ENCODE measurements at regions not wholly inside any gene's neighbourhood (a gene's known extent, or its start where the extent isn't known, plus 50 kb on each side); places are given as distances from the start of the nearest gene placed in this dataset.

DNA sequence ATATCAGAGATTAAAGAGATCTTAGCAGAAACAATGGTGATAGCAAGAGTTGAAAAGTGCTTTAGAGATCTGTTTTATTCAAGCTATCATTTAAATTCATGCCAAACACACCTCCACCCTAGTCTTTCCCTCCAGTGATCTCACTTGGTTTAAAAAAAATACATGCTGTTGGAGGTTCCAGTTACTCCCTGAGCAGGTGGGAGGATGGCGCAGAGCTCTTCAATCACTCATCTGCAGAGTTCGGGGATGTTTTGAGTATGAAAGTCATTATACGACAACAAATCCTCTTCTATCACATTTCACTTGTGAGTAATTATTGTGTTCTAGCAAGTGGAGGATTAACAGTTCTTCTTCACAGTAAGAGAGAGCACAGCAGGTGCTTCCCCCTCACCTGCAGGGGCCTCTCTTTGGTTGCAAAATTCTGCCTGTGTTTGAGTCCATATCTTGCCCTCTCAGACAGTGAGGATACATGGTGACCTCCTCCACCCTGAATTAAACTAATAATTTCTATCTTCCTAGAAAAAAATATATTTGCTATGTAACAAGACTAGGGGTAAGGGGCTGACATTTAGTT, 376.7 kb downstream of the LIG4 start:
- DNase-seq, result no peak
- no peaks in the 10 kb centered on the region for H3K9me3 ChIP-seq (ENCODE audit: control insufficient read depth in 1 of 2, insufficient read depth in 1 of 2, low read length in 2 of 2)

GRCh38 chr13:107836685-107837084, 378.7 kb downstream of the LIG4 start:
- H3K27ac ChIP-seq (ENCODE audit: low read depth in 1 of 2, low read length in 2 of 2), result no peak overlapping the region
- H3K9me3 ChIP-seq (ENCODE audit: control insufficient read depth in 1 of 2, insufficient read depth in 1 of 2, low read length in 2 of 2), result peaks cover 0 to 3% of the 10 kb centered on the region in 2 experiments
- Mint-ChIP-seq H3K27ac (no peak overlapping the region), H3K36me3 (ENCODE audit: low read depth) (no peaks in the 10 kb centered on the region), H3K4me3 (no peak overlapping the region), H3K4me1 (ENCODE audit: low read depth) (no peaks in the 10 kb centered on the region), H3K27me3 (no peaks in the 10 kb centered on the region), H3K9me3 (no peaks in the 10 kb centered on the region)
- H3K4me1 ChIP-seq (ENCODE audit: insufficient read depth, low read length), result no peaks in the 10 kb centered on the region
- DNase-seq (no peak), ATAC-seq (ENCODE audit: poor library complexity) (no peak)
- ChIA-PET CTCF (no interaction called here), POLR2A (no interaction called here)
- H3K27me3 ChIP-seq (ENCODE audit: control insufficient read depth in 1 of 2, insufficient read depth in 2 of 2, low read length in 2 of 2), result no peaks in the 10 kb centered on the region
- no peak overlapping the region for H3K4me3 ChIP-seq (ENCODE audit: low read length)
- intact Hi-C loops (cut with DNase I, micrococcal nuclease), result no loop called here
- TF ChIP-seq, protein P1, sequence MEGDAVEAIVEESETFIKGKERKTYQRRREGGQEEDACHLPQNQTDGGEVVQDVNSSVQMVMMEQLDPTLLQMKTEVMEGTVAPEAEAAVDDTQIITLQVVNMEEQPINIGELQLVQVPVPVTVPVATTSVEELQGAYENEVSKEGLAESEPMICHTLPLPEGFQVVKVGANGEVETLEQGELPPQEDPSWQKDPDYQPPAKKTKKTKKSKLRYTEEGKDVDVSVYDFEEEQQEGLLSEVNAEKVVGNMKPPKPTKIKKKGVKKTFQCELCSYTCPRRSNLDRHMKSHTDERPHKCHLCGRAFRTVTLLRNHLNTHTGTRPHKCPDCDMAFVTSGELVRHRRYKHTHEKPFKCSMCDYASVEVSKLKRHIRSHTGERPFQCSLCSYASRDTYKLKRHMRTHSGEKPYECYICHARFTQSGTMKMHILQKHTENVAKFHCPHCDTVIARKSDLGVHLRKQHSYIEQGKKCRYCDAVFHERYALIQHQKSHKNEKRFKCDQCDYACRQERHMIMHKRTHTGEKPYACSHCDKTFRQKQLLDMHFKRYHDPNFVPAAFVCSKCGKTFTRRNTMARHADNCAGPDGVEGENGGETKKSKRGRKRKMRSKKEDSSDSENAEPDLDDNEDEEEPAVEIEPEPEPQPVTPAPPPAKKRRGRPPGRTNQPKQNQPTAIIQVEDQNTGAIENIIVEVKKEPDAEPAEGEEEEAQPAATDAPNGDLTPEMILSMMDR (IDR thresholded peaks at IDR 0.05), result no peak
- no peaks in the 10 kb centered on the region for H3K36me3 ChIP-seq (ENCODE audit: insufficient read depth, low read length)

More for the DNA sequence above, 376.7 kb downstream of the LIG4 start:
- Mint-ChIP-seq H3K36me3 (ENCODE audit: low read depth) (no peaks in the 10 kb centered on the region), H3K27me3 (no peaks in the 10 kb centered on the region), H3K4me1 (ENCODE audit: low read depth) (no peaks in the 10 kb centered on the region), H3K4me3 (no peak overlapping the region), H3K27ac (no peak overlapping the region), H3K9me3 (no peaks in the 10 kb centered on the region)
- Histone ChIP-seq H3K27me3 (ENCODE audit: control insufficient read depth in 1 of 2, insufficient read depth in 2 of 2, low read length in 2 of 2) (no peaks in the 10 kb centered on the region), H3K36me3 (ENCODE audit: insufficient read depth, low read length) (no peaks in the 10 kb centered on the region), H3K4me1 (ENCODE audit: insufficient read depth, low read length) (no peaks in the 10 kb centered on the region), H3K27ac (ENCODE audit: low read depth in 1 of 2, low read length in 2 of 2) (no peak overlapping the region), H3K4me3 (ENCODE audit: low read length) (no peak overlapping the region)
- ChIA-PET CTCF (no interaction called here), POLR2A (no interaction called here)
- intact Hi-C loops (cut with DNase I, micrococcal nuclease), result no loop called here
- ATAC-seq (ENCODE audit: poor library complexity), result no peak
- TF ChIP-seq, protein P1 (IDR thresholded peaks at IDR 0.05), result no peak

GRCh38 chr13:107835339-107836018, 379.9 kb downstream of the LIG4 start:
- Mint-ChIP-seq H3K4me1 (ENCODE audit: low read depth) (no peaks in the 10 kb centered on the region), H3K36me3 (ENCODE audit: low read depth) (no peaks in the 10 kb centered on the region), H3K27me3 (no peaks in the 10 kb centered on the region), H3K27ac (no peak overlapping the region), H3K9me3 (no peaks in the 10 kb centered on the region), H3K4me3 (no peak overlapping the region)
- Histone ChIP-seq H3K27me3 (ENCODE audit: control insufficient read depth in 1 of 2, insufficient read depth in 2 of 2, low read length in 2 of 2) (no peaks in the 10 kb centered on the region), H3K27ac (ENCODE audit: low read depth in 1 of 2, low read length in 2 of 2) (no peak overlapping the region), H3K36me3 (ENCODE audit: insufficient read depth, low read length) (no peaks in the 10 kb centered on the region), H3K4me3 (ENCODE audit: low read length) (no peak overlapping the region), H3K9me3 (ENCODE audit: control insufficient read depth in 1 of 2, insufficient read depth in 1 of 2, low read length in 2 of 2) (peaks cover 0 to 3% of the 10 kb centered on the region in 2 experiments), H3K4me1 (ENCODE audit: insufficient read depth, low read length) (no peaks in the 10 kb centered on the region)
- DNase-seq (no peak), ATAC-seq (ENCODE audit: poor library complexity) (no peak)
- ChIA-PET POLR2A (no interaction called here), CTCF (no interaction called here)
- TF ChIP-seq, protein P1 (IDR thresholded peaks at IDR 0.05), result no peak
- intact Hi-C loops (cut with DNase I, micrococcal nuclease), result no loop called here

Data from CD4-positive, alpha-beta T cell (primary cell).